Kidney (tissue), 13 donors: ENCODE measurements at regions not wholly inside any gene's neighbourhood (a gene's known extent, or its start where the extent isn't known, plus 50 kb on each side); places are given as distances from the start of the nearest gene placed in this dataset.

Source experiments
- DNase-seq, 5 donors: peaks; one replicate each; pipeline ENCODE4 v3.0.0-alpha.2; 2013 to 2020
- FAIRE-seq: peaks from 2 replicates; lab custom pipeline; 2012; peaks lifted over from hg19 to GRCh38; lab: Jason Lieb, UNC
- H3K27ac ChIP-seq, 2 donors: one replicate each; pipeline ENCODE4 v1.7.0; 2013; ENCODE audit warnings: low read depth in 2 of 2, low read length in 2 of 2, inconsistent platforms in 1 of 2
- H3K27me3 ChIP-seq: one replicate; pipeline ENCODE4 v1.7.1; 2013; ENCODE audit warnings: low read length, inconsistent platforms; ENCODE audit not compliant: control insufficient read depth, insufficient read depth
- H3K36me3 ChIP-seq, 3 donors: one replicate each; pipeline versions ENCODE4 v1.7.0 to v1.7.1; 2013; ENCODE audit warnings: low read length in 3 of 3, control low read depth in 1 of 3, inconsistent platforms in 1 of 3; ENCODE audit not compliant: insufficient read depth in 3 of 3, control insufficient read depth in 2 of 3
- H3K4me1 ChIP-seq, 3 donors: one replicate each; pipeline versions ENCODE4 v1.7.0 to v1.7.1; 2013; ENCODE audit warnings: low read length in 3 of 3, inconsistent platforms in 1 of 3, low read depth in 1 of 3; ENCODE audit not compliant: control insufficient read depth in 2 of 3, insufficient read depth in 2 of 3
- H3K4me3 ChIP-seq, 3 donors: one replicate each; pipeline versions ENCODE4 v1.7.0 to v1.8.1; 2013; ENCODE audit warnings: low read length in 3 of 3, control low read depth in 1 of 3, inconsistent platforms in 1 of 3
- H3K9ac ChIP-seq, 3 donors: one replicate each; pipeline versions ENCODE4 v1.7.0 to v1.7.1; 2013; ENCODE audit warnings: low read length in 3 of 3, control low read depth in 1 of 3, inconsistent platforms in 1 of 3
- H3K9me3 ChIP-seq, 3 donors: one replicate each; pipeline versions ENCODE4 v1.7.0 to v1.7.1; 2013; ENCODE audit warnings: low read length in 3 of 3, control low read depth in 1 of 3, inconsistent platforms in 1 of 3; ENCODE audit not compliant: control insufficient read depth in 2 of 3, insufficient read depth in 1 of 3
- CTCF ChIP-seq: IDR thresholded peaks from 3 replicates; pipeline ENCODE4 v1.5.1; 2012; ENCODE audit warnings: mild to moderate bottlenecking, moderate library complexity, borderline replicate concordance; ENCODE audit not compliant: insufficient read depth; ENCODE audit errors: extremely low read depth
- intact Hi-C: fragments of 100-400 bp; cut with DNase I; formaldehyde crosslinking; loops from one replicate; pipeline ENCODE4 v1.11.1; 2022
- donor health status: control.
- donor health status: control.
- donor health status: control.
- donor health status: control.
- donor health status: control.
- donor health status: DM: yes; HTN: yes; CAD: no.
- donor health status: Normal renal cell carcinoma (clear cell type).

GRCh38 chr3:31300456-31301443 lies 232.0 kb upstream of the STT3B start:
- no peak for DNase-seq
- Histone ChIP-seq H3K4me3 (no peak overlapping the region), H3K27me3 (no peaks in the 10 kb centered on the region), H3K27ac (no peak overlapping the region), H3K9me3 (no peaks in the 10 kb centered on the region), H3K9ac (no peak overlapping the region), H3K36me3 (no peaks in the 10 kb centered on the region), H3K4me1 (no peaks in the 10 kb centered on the region)
- TF ChIP-seq CTCF, result no peak
- intact Hi-C loops, result no loop called here
- FAIRE-seq, result no peak

- Histone ChIP-seq H3K27ac (no peak overlapping the region), H3K4me3 (no peak overlapping the region), H3K36me3 (no peaks in the 10 kb centered on the region), H3K4me1 (no peaks in the 10 kb centered on the region), H3K27me3 (no peaks in the 10 kb centered on the region), H3K9ac (no peak overlapping the region), H3K9me3 (no peaks in the 10 kb centered on the region)
- intact Hi-C loops, result no loop called here
- no peak for DNase-seq
- TF ChIP-seq CTCF, result no peak
- no peak for FAIRE-seq
Observed at GRCh38 chr3:31302343-31302742, 230.4 kb upstream of the STT3B start.

- Histone ChIP-seq H3K36me3 (no peaks in the 10 kb centered on the region), H3K4me3 (no peak overlapping the region), H3K27me3 (no peaks in the 10 kb centered on the region), H3K4me1 (no peaks in the 10 kb centered on the region), H3K9ac (no peak overlapping the region), H3K9me3 (no peaks in the 10 kb centered on the region), H3K27ac (no peak overlapping the region)
- no peak for FAIRE-seq
- intact Hi-C loops, result no loop called here
- TF ChIP-seq CTCF, result no peak
- no peak for DNase-seq
Observed at GRCh38 chr3:31305340-31305739, 227.4 kb upstream of the STT3B start.
